ENCODE measurements at regions not wholly inside any gene's neighbourhood (a gene's known extent, or its start where the extent isn't known, plus 50 kb on each side); places are given as distances from the start of the nearest gene placed in this dataset.

- no peak for DNase-seq (ENCODE audit: low read depth)
These were observed 1314.2 kb downstream of the OTOL1 start for GRCh38 chr3:162810776-162811175.

GRCh38 chr3:162842549-162843216, 1346.1 kb downstream of the OTOL1 start:
- DNase-seq (ENCODE audit: low read depth) = no peak

- DNase-seq (ENCODE audit: low read depth) = no peak
These were observed 1349.3 kb downstream of the OTOL1 start for GRCh38 chr3:162845918-162846317.

- DNase-seq (ENCODE audit: low read depth) = no peak
These were observed 1350.9 kb downstream of the OTOL1 start for GRCh38 chr3:162847511-162847910.

- DNase-seq (ENCODE audit: low read depth) = no peak
These were observed 1367.0 kb downstream of the OTOL1 start for GRCh38 chr3:162863579-162863978.

GRCh38 chr3:162865466-162865865, 1368.9 kb downstream of the OTOL1 start:
- no peak for DNase-seq (ENCODE audit: low read depth)

- no peak for DNase-seq (ENCODE audit: low read depth)
These were observed 1382.5 kb downstream of the OTOL1 start for GRCh38 chr3:162879021-162879562.

GRCh38 chr3:162884373-162884772, 1387.8 kb downstream of the OTOL1 start:
- no peak for DNase-seq (ENCODE audit: low read depth)

GRCh38 chr3:162892921-162893793, 1396.5 kb downstream of the OTOL1 start:
- DNase-seq (ENCODE audit: low read depth) = no peak

- no peak for DNase-seq (ENCODE audit: low read depth)
These were observed 1400.7 kb downstream of the OTOL1 start for GRCh38 chr3:162897291-162897690.

- DNase-seq (ENCODE audit: low read depth) = no peak
These were observed 1435.9 kb downstream of the OTOL1 start for GRCh38 chr3:162932503-162932902.

GRCh38 chr3:162933656-162934055, 1437.0 kb downstream of the OTOL1 start:
- DNase-seq (ENCODE audit: low read depth) = no peak

- DNase-seq (ENCODE audit: low read depth) = no peak
These were observed 1440.1 kb downstream of the OTOL1 start for GRCh38 chr3:162936706-162937105.

- no peak for DNase-seq (ENCODE audit: low read depth)
These were observed 1441.5 kb downstream of the OTOL1 start for GRCh38 chr3:162938083-162938482.

- DNase-seq (ENCODE audit: low read depth) = no peak
These were observed 1449.0 kb downstream of the OTOL1 start for GRCh38 chr3:162945626-162946025.

- DNase-seq (ENCODE audit: low read depth) = no peak
These were observed 1460.1 kb downstream of the OTOL1 start for GRCh38 chr3:162956711-162957110.

- DNase-seq (ENCODE audit: low read depth) = no peak
These were observed 1463.7 kb downstream of the OTOL1 start for GRCh38 chr3:162960269-162960668.

GRCh38 chr3:162970292-162970691, 1473.7 kb downstream of the OTOL1 start:
- DNase-seq (ENCODE audit: low read depth) = no peak

GRCh38 chr3:162971715-162972114, 1475.1 kb downstream of the OTOL1 start:
- no peak for DNase-seq (ENCODE audit: low read depth)

- no peak for DNase-seq (ENCODE audit: low read depth)
These were observed 1476.9 kb downstream of the OTOL1 start for GRCh38 chr3:162973428-162973917.

GRCh38 chr3:162978136-162978535, 1481.5 kb downstream of the OTOL1 start:
- DNase-seq (ENCODE audit: low read depth) = no peak

GRCh38 chr3:162984746-162985145, 1488.1 kb downstream of the OTOL1 start:
- DNase-seq (ENCODE audit: low read depth) = no peak

All from forelimb muscle (tissue), 1 donor.